Iris pigment epithelial cell (primary cell): ENCODE measurements at regions not wholly inside any gene's neighbourhood (a gene's known extent, or its start where the extent isn't known, plus 50 kb on each side); places are given as distances from the start of the nearest gene placed in this dataset.
"Not testable (repeated sequence)": the region's sequence is repeated elsewhere in the genome, so short reads cannot be mapped to it uniquely, and the experiment has no call there.

Experiments used
- DNase-seq: peaks from one replicate; pipeline ENCODE4 v3.0.0-alpha.2; 2011; ENCODE audit warnings: low read depth

DNA sequence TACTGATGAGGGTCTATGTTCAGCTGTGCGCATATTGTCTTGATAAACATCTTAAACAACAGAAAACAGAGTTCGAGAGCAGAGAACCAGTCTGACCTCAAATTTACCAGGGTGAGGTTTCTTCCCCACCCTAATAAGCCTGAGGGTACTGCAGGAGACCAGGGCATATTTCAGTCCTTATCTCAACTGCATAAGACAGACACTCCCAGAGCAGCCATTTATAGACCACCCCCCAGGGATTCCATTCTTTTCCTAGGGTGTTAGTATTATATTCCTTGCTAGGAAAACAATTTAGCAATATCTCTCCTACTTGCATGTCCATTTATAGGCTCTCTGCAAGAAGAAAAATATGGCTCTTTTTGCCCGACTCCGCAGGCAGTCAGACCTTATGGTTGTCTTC lies 89.5 kb upstream of the POMZP3 start:
- DNase-seq, result not testable (repeated sequence)

DNA sequence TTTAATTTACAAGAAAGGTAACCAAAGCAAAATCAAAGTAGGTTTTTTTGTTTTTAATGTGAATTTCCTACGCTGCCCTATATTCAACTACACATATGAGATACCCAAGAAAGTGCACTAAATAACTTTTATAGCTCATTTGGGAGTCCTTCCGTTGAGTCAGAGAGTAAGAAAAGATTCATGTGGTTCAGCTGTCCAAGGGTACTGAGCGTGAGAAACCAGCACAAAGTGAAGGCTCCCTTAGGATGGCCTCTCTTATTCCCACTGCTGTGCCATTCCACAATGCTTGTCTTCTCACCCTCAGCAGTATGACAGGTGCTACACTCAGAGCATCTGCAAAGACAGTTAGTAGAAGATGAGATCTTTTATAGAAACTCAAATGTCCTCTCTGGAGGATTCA lies 85.8 kb upstream of the POMZP3 start:
- not testable (repeated sequence) for DNase-seq

DNA sequence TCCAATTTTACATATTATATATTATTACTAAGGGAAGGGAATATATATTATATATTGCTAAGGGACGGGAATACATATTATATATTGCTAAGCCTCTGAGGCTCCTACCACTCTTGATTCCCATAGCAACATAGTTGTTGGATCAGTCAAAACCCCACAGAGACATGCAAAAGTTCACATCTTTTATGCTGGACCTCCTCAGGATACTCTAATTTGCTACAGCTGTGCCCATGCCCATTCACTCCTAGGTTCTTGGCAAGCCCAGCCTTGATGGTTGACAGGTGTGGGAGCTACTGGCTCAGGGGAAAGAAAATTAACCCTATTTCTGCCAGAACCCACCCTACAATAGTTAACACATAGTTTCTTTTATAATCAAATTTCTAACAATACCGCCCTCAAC lies 84.6 kb upstream of the POMZP3 start:
- DNase-seq, result not testable (repeated sequence)

DNA sequence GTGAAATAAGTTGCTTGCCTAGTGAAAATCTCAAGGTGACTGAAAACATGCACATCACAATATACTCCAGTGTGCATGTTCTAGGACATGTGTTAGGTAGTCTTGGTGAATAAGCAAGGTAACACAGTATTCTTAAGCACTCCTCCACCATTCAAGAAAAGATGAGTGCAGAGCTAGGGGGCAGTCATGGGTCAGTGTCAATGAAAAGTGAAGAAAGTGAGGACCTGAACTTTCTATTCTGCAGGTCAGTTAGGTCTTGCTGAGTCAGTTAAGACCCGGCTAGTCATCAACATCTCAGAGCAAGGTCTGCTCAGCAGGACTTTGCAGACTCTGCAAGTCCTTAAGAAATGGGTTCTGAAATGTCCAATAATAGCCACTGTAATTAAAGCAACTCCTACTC lies 82.6 kb upstream of the POMZP3 start:
- not testable (repeated sequence) for DNase-seq

DNA sequence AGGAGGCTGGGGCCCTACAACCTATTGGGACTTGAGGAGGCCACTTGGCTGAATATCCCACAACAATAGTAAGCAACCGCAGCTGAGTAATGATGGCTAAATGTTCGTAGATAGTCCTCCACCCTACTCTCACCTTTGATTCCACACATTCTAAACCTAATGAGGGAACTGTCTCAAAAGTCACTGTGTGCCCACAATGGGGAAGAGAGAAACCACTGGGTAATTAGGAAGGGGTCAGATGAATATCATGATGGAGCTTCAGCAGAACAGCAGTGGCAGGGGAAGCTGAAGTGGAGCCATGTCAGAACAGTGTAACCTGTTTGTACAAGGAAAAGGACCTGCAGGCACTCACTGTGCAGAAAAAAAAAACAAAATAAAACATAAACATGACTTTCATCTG lies 81.4 kb upstream of the POMZP3 start:
- not testable (repeated sequence) for DNase-seq

DNA sequence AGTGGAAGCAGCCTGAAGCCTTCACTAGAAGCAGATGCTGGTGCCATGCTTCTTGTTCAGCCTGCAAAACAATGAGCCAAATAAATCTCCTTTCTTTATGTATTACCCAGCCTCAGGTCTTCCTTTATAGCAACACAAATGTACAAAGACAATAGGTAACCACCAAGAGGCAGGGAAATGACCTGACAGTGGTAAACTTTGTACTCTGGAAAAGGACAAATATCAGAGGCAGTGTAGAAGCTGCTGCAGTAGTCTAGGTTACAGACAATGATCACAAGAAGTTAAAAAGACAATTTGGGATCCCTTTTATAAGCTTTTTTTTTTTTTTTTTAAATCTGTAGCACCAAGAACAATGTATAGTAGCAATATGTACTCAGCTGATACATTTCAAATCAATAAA lies 76.7 kb upstream of the POMZP3 start:
- not testable (repeated sequence) for DNase-seq

DNA sequence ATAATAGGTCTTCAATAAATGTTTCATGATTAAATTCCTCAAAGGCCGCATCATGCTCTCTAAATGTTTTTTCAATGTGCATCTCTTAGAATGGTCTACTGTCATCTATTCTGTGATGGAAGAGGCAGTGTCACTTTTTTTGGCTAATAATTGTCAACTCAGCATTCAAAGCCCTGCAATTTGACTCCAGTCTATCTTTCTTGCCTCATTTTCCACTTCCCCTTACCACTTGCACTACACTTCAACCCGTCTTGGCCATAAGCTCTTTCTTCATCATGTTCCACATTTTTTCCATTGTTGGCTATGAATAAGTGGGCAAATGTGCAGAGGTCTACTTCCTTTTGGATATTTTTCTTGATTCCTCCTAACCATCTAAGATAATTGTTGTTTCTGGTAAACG lies 59.2 kb upstream of the POMZP3 start:
- DNase-seq, result not testable (repeated sequence)

DNA sequence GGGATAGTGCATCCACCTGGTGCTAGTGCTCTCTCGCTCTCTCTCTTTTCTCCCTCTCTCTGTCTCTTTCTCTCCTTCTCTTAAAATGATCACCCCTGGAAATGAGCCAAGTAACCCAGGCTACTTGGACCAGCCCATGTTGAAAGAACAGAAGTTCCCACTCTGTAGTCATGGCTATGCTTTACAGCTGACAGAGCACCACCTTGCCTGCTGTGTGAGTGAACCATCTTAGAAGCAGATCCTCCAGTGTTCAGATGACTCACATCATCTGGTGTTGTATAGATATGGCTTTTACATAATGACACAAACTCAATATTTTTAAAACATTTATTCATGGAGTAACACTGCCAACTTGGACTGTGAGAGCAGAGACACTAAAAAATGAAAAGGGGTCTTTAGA lies 57.7 kb upstream of the POMZP3 start:
- not testable (repeated sequence) for DNase-seq

DNA sequence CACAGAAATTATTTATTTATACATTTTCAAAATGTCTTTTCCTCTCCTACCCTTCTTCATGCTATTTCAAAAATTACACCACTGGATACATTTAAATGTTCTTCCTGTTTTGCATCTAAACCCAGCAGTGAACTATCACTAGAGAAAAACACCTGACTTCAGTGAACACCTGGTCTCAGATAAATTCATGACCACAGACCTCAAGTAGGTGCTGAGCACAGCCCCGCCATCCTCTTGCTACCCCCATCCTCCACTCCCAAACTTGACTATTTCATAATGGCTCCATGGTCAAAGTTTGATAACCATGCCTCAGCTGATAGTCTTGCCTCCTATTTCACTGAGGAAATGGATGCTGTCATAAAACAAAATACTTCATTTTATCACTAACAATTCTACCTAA lies 56.6 kb upstream of the POMZP3 start:
- DNase-seq, result not testable (repeated sequence)

DNA sequence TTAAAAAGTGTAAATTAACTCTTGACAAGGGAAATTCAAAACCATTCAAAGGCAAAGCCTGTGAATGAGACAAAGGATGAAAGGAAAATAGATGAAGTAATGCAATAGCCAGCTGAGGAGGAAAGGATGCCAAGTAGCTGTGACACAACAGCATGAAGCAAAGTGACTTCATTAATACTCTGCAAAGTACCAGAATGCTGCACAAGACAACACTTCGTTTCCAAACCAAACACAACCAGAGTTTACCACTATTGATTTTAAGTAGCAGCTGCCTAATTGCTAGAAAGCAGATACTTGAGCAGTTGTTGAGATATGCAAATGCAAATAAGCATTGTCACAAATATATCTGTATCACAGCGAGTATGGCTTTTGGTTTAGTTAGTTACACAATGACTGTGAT lies 54.7 kb upstream of the POMZP3 start:
- DNase-seq, result not testable (repeated sequence)

DNA sequence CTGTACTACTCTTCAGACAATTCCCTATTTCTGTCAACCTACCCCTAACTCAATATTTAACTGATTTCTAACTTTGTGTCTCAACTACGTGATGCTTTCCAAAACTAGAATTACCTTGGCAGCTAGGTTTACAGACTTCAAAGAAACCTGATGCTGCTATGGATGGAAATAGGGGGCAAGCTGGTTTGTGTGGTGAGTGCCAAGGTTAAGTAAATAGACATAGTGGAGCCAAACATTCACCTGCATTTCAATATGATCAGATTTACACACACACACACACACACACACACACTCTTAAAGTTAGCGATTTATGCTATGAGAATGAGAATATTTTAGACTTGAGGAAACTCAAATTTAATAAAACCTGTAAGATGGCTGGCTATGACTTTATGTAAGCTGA lies 52.1 kb upstream of the POMZP3 start:
- not testable (repeated sequence) for DNase-seq

DNA sequence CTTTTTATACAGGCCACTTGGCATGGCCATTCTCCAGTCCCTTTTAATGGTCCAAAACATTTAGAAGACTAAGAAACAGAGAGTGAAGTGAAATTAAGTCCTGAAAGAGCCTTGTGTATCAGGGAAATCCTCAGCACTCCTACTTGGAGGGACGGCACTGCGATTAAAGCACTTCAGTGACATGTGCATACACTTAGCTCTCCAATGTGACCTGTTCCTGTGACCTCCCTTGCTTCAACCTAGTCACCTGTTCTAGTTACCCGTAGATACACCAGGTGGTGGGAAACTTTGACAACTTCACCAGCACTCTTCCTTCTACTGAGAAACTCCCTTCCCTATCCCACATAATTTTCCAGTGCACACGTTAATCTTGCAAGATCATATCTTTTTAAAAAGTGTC lies 51.4 kb upstream of the POMZP3 start:
- not testable (repeated sequence) for DNase-seq

DNA sequence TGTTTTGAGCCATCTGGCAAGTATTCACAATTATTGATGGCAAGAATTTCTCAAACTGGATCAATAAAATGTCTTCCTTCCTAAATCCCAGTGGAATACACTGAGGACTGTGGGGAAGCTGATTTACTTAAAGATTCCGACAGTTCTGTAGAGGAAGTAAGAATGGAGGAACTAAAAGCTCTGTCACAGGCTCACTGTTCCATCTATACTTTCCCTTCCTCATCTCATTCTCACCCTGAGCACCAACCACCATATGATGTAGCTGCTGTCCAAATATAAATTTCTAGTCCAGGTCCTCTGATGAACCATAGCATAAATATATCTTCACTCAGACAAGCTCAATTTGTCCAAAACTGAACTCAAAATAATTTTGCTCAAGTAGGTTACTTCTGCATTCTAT lies 49.8 kb upstream of the POMZP3 start:
- DNase-seq, result not testable (repeated sequence)
